Neural crest cell (in vitro differentiated cells): ENCODE measurements at regions not wholly inside any gene's neighbourhood (a gene's known extent, or its start where the extent isn't known, plus 50 kb on each side); places are given as distances from the start of the nearest gene placed in this dataset.

Experiments
- DNase-seq: peaks from one replicate; pipeline ENCODE4 v3.0.0; 2021; ENCODE audit warnings: low read depth, mixed read lengths, low spot score
- H3K27ac Mint-ChIP-seq: one replicate; pipeline ENCODE4 v1.8.0; 2021; ENCODE audit warnings: mild to moderate bottlenecking, mixed read lengths; ENCODE audit not compliant: unreplicated experiment
- H3K27me3 Mint-ChIP-seq: 2 replicates; pipeline ENCODE4 v1.8.0; 2021; ENCODE audit warnings: low read depth, mild to moderate bottlenecking, mixed read lengths
- H3K36me3 Mint-ChIP-seq: 2 replicates; pipeline ENCODE4 v1.8.0; 2021; ENCODE audit warnings: low read depth, mild to moderate bottlenecking, mixed read lengths
- H3K4me1 Mint-ChIP-seq: 2 replicates; pipeline ENCODE4 v1.8.0; 2021; ENCODE audit warnings: mixed read lengths
- H3K4me3 Mint-ChIP-seq: one replicate; pipeline ENCODE4 v1.8.0; 2021; ENCODE audit warnings: mild to moderate bottlenecking, mixed read lengths
- H3K9me3 Mint-ChIP-seq: 2 replicates; pipeline ENCODE4 v1.8.0; 2021; ENCODE audit warnings: mixed read lengths
- TF ChIP-seq, protein P1 (sequence below): fragments of 200-600 bp; sonication (generic); conservative IDR thresholded peaks from 2 replicates; pipeline ENCODE4 v1.5.0; 2021; ENCODE audit warnings: antibody characterized with exemption, mild to moderate bottlenecking

- Mint-ChIP-seq H3K4me1 (peaks cover 7% of the 10 kb centered on the region), H3K27me3 (no peaks in the 10 kb centered on the region)
These were observed 605.6 kb upstream of the SETBP1 start for GRCh38 chr18:44075038-44075437.

GRCh38 chr18:44079606-44080005, 601.1 kb upstream of the SETBP1 start:
- H3K27me3 Mint-ChIP-seq, result no peaks in the 10 kb centered on the region
- TF ChIP-seq, protein P1, sequence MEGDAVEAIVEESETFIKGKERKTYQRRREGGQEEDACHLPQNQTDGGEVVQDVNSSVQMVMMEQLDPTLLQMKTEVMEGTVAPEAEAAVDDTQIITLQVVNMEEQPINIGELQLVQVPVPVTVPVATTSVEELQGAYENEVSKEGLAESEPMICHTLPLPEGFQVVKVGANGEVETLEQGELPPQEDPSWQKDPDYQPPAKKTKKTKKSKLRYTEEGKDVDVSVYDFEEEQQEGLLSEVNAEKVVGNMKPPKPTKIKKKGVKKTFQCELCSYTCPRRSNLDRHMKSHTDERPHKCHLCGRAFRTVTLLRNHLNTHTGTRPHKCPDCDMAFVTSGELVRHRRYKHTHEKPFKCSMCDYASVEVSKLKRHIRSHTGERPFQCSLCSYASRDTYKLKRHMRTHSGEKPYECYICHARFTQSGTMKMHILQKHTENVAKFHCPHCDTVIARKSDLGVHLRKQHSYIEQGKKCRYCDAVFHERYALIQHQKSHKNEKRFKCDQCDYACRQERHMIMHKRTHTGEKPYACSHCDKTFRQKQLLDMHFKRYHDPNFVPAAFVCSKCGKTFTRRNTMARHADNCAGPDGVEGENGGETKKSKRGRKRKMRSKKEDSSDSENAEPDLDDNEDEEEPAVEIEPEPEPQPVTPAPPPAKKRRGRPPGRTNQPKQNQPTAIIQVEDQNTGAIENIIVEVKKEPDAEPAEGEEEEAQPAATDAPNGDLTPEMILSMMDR, result no peak
- DNase-seq, result no peak
- H3K4me1 Mint-ChIP-seq, result peaks cover 13% of the 10 kb centered on the region
- no peaks in the 10 kb centered on the region for H3K36me3 Mint-ChIP-seq
- H3K4me3 Mint-ChIP-seq, result no peak overlapping the region
- peaks cover 3% of the 10 kb centered on the region for H3K9me3 Mint-ChIP-seq
- H3K27ac Mint-ChIP-seq, result peak overlapping the region; percentile 30

More at GRCh38 chr18:44075038-44075437, 605.6 kb upstream of the SETBP1 start:
- TF ChIP-seq, protein P1, result no peak
- H3K36me3 Mint-ChIP-seq, result no peaks in the 10 kb centered on the region
- no peak overlapping the region for H3K4me3 Mint-ChIP-seq
- peaks cover 3% of the 10 kb centered on the region for H3K9me3 Mint-ChIP-seq
- no peak overlapping the region for H3K27ac Mint-ChIP-seq
- DNase-seq, result no peak

DNA sequence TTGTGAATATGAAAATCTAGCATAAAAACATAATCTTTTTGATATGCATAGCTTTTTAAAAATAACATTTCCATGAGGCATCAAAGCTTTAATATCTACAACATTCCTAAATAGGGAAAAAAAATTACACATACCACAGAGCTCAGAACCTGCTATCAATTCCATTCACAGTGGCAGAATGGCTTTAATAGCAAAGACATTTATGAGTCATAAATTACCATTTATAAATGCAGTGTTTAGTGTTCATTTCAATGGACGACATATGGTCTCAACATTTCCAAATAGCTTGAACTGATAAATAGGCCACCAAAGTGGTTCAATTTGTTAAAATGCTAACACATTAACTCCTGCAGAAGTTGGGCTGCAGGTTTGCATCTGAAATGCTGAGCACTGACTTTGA, 600.6 kb upstream of the SETBP1 start:
- H3K9me3 Mint-ChIP-seq, result peaks cover 3% of the 10 kb centered on the region
- TF ChIP-seq, protein P1, result no peak
- H3K27ac Mint-ChIP-seq, result no peak overlapping the region
- no peaks in the 10 kb centered on the region for H3K36me3 Mint-ChIP-seq
- peaks cover 13% of the 10 kb centered on the region for H3K4me1 Mint-ChIP-seq
- no peaks in the 10 kb centered on the region for H3K27me3 Mint-ChIP-seq
- no peak overlapping the region for H3K4me3 Mint-ChIP-seq
- no peak for DNase-seq

- Mint-ChIP-seq H3K36me3 (no peaks in the 10 kb centered on the region), H3K4me1 (no peaks in the 10 kb centered on the region), H3K9me3 (no peaks in the 10 kb centered on the region), H3K27me3 (no peaks in the 10 kb centered on the region), H3K27ac (no peak overlapping the region), H3K4me3 (no peak overlapping the region)
- TF ChIP-seq, protein P1, result no peak
- DNase-seq, result no peak
These were observed 591.0 kb upstream of the SETBP1 start for GRCh38 chr18:44089732-44090131.

DNA sequence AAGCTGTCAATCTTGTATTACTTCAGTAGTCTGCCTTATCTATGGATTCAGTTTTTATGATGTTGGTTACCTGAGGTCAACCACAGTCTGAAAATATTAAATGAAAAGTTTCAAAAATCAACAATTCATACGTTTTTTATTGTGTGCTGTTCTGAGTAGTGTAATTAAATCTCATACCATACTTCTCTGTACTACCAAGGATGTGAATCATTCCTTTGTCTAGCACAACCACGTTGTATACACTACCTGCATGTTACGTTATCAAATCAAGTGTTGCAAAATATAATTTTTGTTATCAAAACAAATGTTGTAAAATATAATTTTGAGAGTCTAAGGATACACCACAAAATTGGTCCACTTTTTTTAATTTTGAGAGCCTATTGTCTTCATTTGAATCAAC, 590.2 kb upstream of the SETBP1 start:
- no peak overlapping the region for H3K4me3 Mint-ChIP-seq
- peaks cover 3% of the 10 kb centered on the region for H3K9me3 Mint-ChIP-seq
- no peak for DNase-seq
- H3K4me1 Mint-ChIP-seq, result no peaks in the 10 kb centered on the region
- no peaks in the 10 kb centered on the region for H3K27me3 Mint-ChIP-seq
- TF ChIP-seq, protein P1, result no peak
- no peak overlapping the region for H3K27ac Mint-ChIP-seq
- H3K36me3 Mint-ChIP-seq, result no peaks in the 10 kb centered on the region

GRCh38 chr18:44093253-44093652, 587.4 kb upstream of the SETBP1 start:
- no peaks in the 10 kb centered on the region for H3K4me1 Mint-ChIP-seq
- no peak for DNase-seq
- TF ChIP-seq, protein P1, result no peak
- H3K4me3 Mint-ChIP-seq, result no peak overlapping the region
- no peaks in the 10 kb centered on the region for H3K36me3 Mint-ChIP-seq
- peaks cover 14% of the 10 kb centered on the region for H3K9me3 Mint-ChIP-seq
- no peaks in the 10 kb centered on the region for H3K27me3 Mint-ChIP-seq
- H3K27ac Mint-ChIP-seq, result no peak overlapping the region
